IMR-90 (cell line): ENCODE measurements at regions not wholly inside any gene's neighbourhood (a gene's known extent, or its start where the extent isn't known, plus 50 kb on each side); places are given as distances from the start of the nearest gene placed in this dataset.

Source experiments
- ATAC-seq: fragments of 200-7000 bp; cut with Tn5 transposase; 2 replicates; pipeline ENCODE4 v1.9.1; 2020; ENCODE audit warnings: low read depth, mild to moderate bottlenecking, moderate library complexity
- BruUV-seq: library from RNA; stranded (reverse); fragments of 400-500 nt; replicated peaks from 2 replicates; lab custom pipeline; 2021; lab: Mats Ljungman, UMichigan
- CTCF ChIA-PET: fragments of 300-600 bp; formaldehyde crosslinking; extraction: SDS; loops from one replicate; lab custom pipeline; 2021; ENCODE audit warnings: antibody characterized with exemption; lab: Yijun Ruan, JAX
- POLR2A ChIA-PET: fragments of 300-600 bp; sonication (Branson Sonifier 250); formaldehyde crosslinking; loops from one replicate; lab custom pipeline; 2022; ENCODE audit warnings: antibody characterized with exemption; ENCODE audit not compliant: unreplicated experiment; lab: Charles Lee
- DNase-seq: peaks from one replicate; pipeline ENCODE4 v3.0.0; 2013
- H2AFZ ChIP-seq: replicated peaks from 2 replicates; pipeline ENCODE3; 2013; ENCODE audit warnings: low read length, mild to moderate bottlenecking; ENCODE audit not compliant: poor library complexity
- H2AK5ac ChIP-seq: 2 replicates; pipeline ENCODE4 v1.6.1; 2013; ENCODE audit warnings: low read depth, low read length, inconsistent platforms
- H2AK9ac ChIP-seq: replicated peaks from 2 replicates; pipeline ENCODE3; 2013; ENCODE audit warnings: mild to moderate bottlenecking, low read depth, low read length, moderate library complexity; ENCODE audit not compliant: poor library complexity
- H2BK120ac ChIP-seq: 2 replicates; pipeline ENCODE4 v1.6.1; 2013; ENCODE audit warnings: low read depth, low read length, inconsistent platforms
- H2BK15ac ChIP-seq: 3 replicates; pipeline ENCODE4 v1.6.1; 2013; ENCODE audit warnings: low read depth, low read length, inconsistent platforms
- H2BK20ac ChIP-seq: 2 replicates; pipeline ENCODE4 v1.6.1; 2013; ENCODE audit warnings: low read depth, mild to moderate bottlenecking, inconsistent platforms, low read length, moderate library complexity
- H2BK5ac ChIP-seq: 2 replicates; pipeline ENCODE4 v1.6.1; 2013; ENCODE audit warnings: mild to moderate bottlenecking, low read depth, low read length, inconsistent platforms; ENCODE audit not compliant: poor library complexity, severe bottlenecking
- H3K14ac ChIP-seq: replicated peaks from 2 replicates; pipeline ENCODE4 v1.6.1; 2013; ENCODE audit warnings: low read depth, low read length, inconsistent platforms
- H3K18ac ChIP-seq: 2 replicates; pipeline ENCODE4 v1.6.1; 2013; ENCODE audit warnings: low read depth, low read length, control low read depth
- H3K23ac ChIP-seq: 2 replicates; pipeline ENCODE4 v1.6.1; 2013; ENCODE audit warnings: low read depth, low read length, inconsistent platforms
- H3K27ac ChIP-seq: 2 replicates; pipeline ENCODE4 v1.5.1; 2013; ENCODE audit warnings: mild to moderate bottlenecking, control low read depth, low read length; ENCODE audit not compliant: insufficient read depth
- H3K27me3 ChIP-seq: 2 replicates; pipeline ENCODE4 v1.6.1; 2013; ENCODE audit warnings: low read length; ENCODE audit not compliant: control insufficient read depth, insufficient read depth
- H3K36me3 ChIP-seq: 2 replicates; pipeline ENCODE4 v1.6.1; 2013; ENCODE audit warnings: low read length, mixed read lengths; ENCODE audit not compliant: control insufficient read depth, insufficient read depth
- H3K4ac ChIP-seq: 2 replicates; pipeline ENCODE4 v1.6.1; 2013; ENCODE audit warnings: low read depth, low read length, inconsistent platforms
- H3K4me1 ChIP-seq: 2 replicates; pipeline ENCODE4 v1.6.1; 2013; ENCODE audit warnings: low read length, mixed read lengths; ENCODE audit not compliant: control insufficient read depth, insufficient read depth
- H3K4me2 ChIP-seq: 2 replicates; pipeline ENCODE4 v1.6.1; 2013; ENCODE audit warnings: low read depth, mild to moderate bottlenecking, control low read depth, low read length, moderate library complexity
- H3K4me3 ChIP-seq: 2 replicates; pipeline ENCODE4 v1.5.1; 2013; ENCODE audit warnings: low read depth, mild to moderate bottlenecking, control low read depth, low read length, moderate library complexity; ENCODE audit not compliant: insufficient read depth
- H3K56ac ChIP-seq: 2 replicates; pipeline ENCODE4 v1.6.1; 2013; ENCODE audit warnings: low read length, inconsistent platforms; ENCODE audit not compliant: insufficient read depth; ENCODE audit errors: extremely low read depth
- H3K79me1 ChIP-seq, 2 experiments: 2 replicates each; pipeline ENCODE4 v1.6.1; 2013; ENCODE audit warnings: low read length in 2 of 2, inconsistent platforms in 1 of 2, low read depth in 1 of 2
- H3K9ac ChIP-seq: 2 replicates; pipeline ENCODE4 v1.6.1; 2013; ENCODE audit warnings: low read depth, low read length, control low read depth
- H3K9me1 ChIP-seq: 2 replicates; pipeline ENCODE4 v1.6.1; 2013; ENCODE audit warnings: low read length, inconsistent platforms; ENCODE audit not compliant: insufficient read depth
- H3K9me3 ChIP-seq: 2 replicates; pipeline ENCODE4 v1.6.1; 2013; ENCODE audit warnings: low read length; ENCODE audit not compliant: control insufficient read depth, insufficient read depth
- H4K20me1 ChIP-seq: 2 replicates; pipeline ENCODE4 v1.6.1; 2013; ENCODE audit warnings: low read length, inconsistent platforms; ENCODE audit not compliant: insufficient read depth
- H4K5ac ChIP-seq: 2 replicates; pipeline ENCODE4 v1.6.1; 2013; ENCODE audit warnings: mild to moderate bottlenecking, low read depth, low read length, control low read depth
- H4K8ac ChIP-seq, 2 experiments: 2 replicates each; pipeline ENCODE4 v1.6.1; 2013; ENCODE audit warnings: low read depth in 2 of 2, low read length in 2 of 2, control low read depth in 1 of 2, inconsistent platforms in 1 of 2
- H4K91ac ChIP-seq: 2 replicates; pipeline ENCODE4 v1.6.1; 2013; ENCODE audit warnings: low read depth, low read length, inconsistent platforms; ENCODE audit not compliant: insufficient read depth
- CEBPB ChIP-seq: IDR thresholded peaks from 2 replicates; pipeline ENCODE4 v1.6.1; 2012; ENCODE audit warnings: low read depth, low read length, improper control_type of control experiment
- MAFK ChIP-seq: IDR thresholded peaks from 2 replicates; pipeline ENCODE4 v1.6.1; 2012; ENCODE audit warnings: low read depth, low read length, improper control_type of control experiment
- NFE2L2 ChIP-seq: fragments of 150-350 bp; IDR thresholded peaks from 2 replicates; pipeline ENCODE4 v1.6.1; 2016; ENCODE audit warnings: low read depth, mild to moderate bottlenecking, low read length
- SMC3 ChIP-seq: fragments of 150-350 bp; IDR thresholded peaks from 2 replicates; pipeline ENCODE4 v1.6.1; 2016; ENCODE audit warnings: low read depth, mild to moderate bottlenecking, antibody characterized with exemption, low read length, moderate library complexity
- USF2 ChIP-seq: fragments of 150-350 bp; IDR thresholded peaks from 2 replicates; pipeline ENCODE4 v1.6.1; 2017; ENCODE audit warnings: mild to moderate bottlenecking, antibody characterized with exemption, low read length, low read depth
- WGBS, 2 experiments: methylation state at CpG; one replicate each; pipeline versions ENCODE4 v1.1.5 to v1.1.7; 2013; ENCODE audit warnings: missing lambda C conversion rate in 2 of 2; ENCODE audit not compliant: insufficient read length in 1 of 2; ENCODE audit errors: extremely low coverage in 2 of 2; 5-methylcytosine and 5-hydroxymethylcytosine counted together
- dilution Hi-C: fragments of 300-500 bp; cut with HindIII; formaldehyde crosslinking; loops from one replicate; pipeline ENCODE4 v1.14.3; 2018; ENCODE audit warnings: low sequenced_read_pairs; ENCODE audit not compliant: unreplicated experiment
- in situ Hi-C: fragments of 300-500 bp; cut with MboI; formaldehyde crosslinking; loops from 3 replicates; pipeline ENCODE4 v1.14.3; 2019; ENCODE audit warnings: low sequenced_read_pairs, inconsistent platforms, mixed read lengths
- intact Hi-C: fragments of 100-400 bp; cut with micrococcal nuclease; formaldehyde crosslinking; loops from 2 replicates; pipeline ENCODE4 v1.10.0; 2022
- TF ChIP-seq, protein P1 (sequence below): fragments of 150-350 bp; IDR thresholded peaks from 2 replicates; pipeline ENCODE4 v1.6.1; 2016; ENCODE audit warnings: low read depth, mild to moderate bottlenecking, low read length, moderate library complexity, borderline replicate concordance

GRCh38 chr18:55102958-55103456 is 143.7 kb upstream of the CCDC68 start:
- Histone ChIP-seq H2BK120ac (no peak overlapping the region), H3K56ac (no peak overlapping the region), H2BK15ac (no peak overlapping the region), H3K9ac (no peak overlapping the region), H3K79me1 (no peaks in the 10 kb centered on the region), H3K4me3 (no peak overlapping the region), H3K9me1 (no peaks in the 10 kb centered on the region), H3K14ac (no peak overlapping the region), H4K20me1 (no peaks in the 10 kb centered on the region), H3K27ac (no peak overlapping the region), H4K5ac (no peak overlapping the region), H2AK9ac (no peak overlapping the region), H2BK5ac (no peak overlapping the region), H3K4me1 (0 out of 2 replicates have a peak, but pooled peaks cover 2% of the 10 kb centered on the region), H2BK20ac (no peak overlapping the region), H2AFZ (no peak overlapping the region), H3K9me3 (no peaks in the 10 kb centered on the region), H3K27me3 (no peaks in the 10 kb centered on the region; the same call in 1 of the 2 replicates), H3K4me2 (no peak overlapping the region), H3K36me3 (no peaks in the 10 kb centered on the region), H4K8ac (no peak overlapping the region), H3K23ac (no peak overlapping the region), H4K91ac (no peak overlapping the region), H2AK5ac (no peak overlapping the region), H3K4ac (no peak overlapping the region), H3K18ac (no peak overlapping the region)
- POLR2A ChIA-PET = no interaction called here
- intact Hi-C loops (no loop called here), dilution Hi-C loops (no loop called here), in situ Hi-C loops (loop anchor here (25.0 kb wide), 1 partner anchor 1484 kb away; no protein-coding TSS in a partner anchor)
- BruUV-seq = no TSS peak
- whole genome bisulfite sequencing, 2 experiments = 83% methylated on average over 3 of the region's 3 CpGs; no CpG with 5 or more reads in 1 of the 2 experiments
- no peak for ATAC-seq
- CTCF ChIA-PET = no interaction called here
- TF ChIP-seq CEBPB (no peak), NFE2L2 (no peak), SMC3 (no peak), USF2 (no peak), MAFK (no peak)
- TF ChIP-seq, protein P1, sequence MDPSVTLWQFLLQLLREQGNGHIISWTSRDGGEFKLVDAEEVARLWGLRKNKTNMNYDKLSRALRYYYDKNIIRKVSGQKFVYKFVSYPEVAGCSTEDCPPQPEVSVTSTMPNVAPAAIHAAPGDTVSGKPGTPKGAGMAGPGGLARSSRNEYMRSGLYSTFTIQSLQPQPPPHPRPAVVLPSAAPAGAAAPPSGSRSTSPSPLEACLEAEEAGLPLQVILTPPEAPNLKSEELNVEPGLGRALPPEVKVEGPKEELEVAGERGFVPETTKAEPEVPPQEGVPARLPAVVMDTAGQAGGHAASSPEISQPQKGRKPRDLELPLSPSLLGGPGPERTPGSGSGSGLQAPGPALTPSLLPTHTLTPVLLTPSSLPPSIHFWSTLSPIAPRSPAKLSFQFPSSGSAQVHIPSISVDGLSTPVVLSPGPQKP = no peak
- DNase-seq = no peak
